Astrocyte of the cerebellum (primary cell): ENCODE measurements at regions not wholly inside any gene's neighbourhood (a gene's known extent, or its start where the extent isn't known, plus 50 kb on each side); places are given as distances from the start of the nearest gene placed in this dataset.

Source experiments
- DNase-seq: peaks from one replicate; pipeline ENCODE4 v3.0.0-alpha.2; 2011; ENCODE audit warnings: low read depth
- H3K4me3 ChIP-seq: 2 replicates; pipeline ENCODE4 v1.5.1; 2011; ENCODE audit warnings: mild to moderate bottlenecking, low read depth, low read length, moderate library complexity
- CTCF ChIP-seq: IDR thresholded peaks from 2 replicates; pipeline ENCODE4 v1.5.1; 2012; ENCODE audit warnings: low read length, low read depth, moderate library complexity, mild to moderate bottlenecking; ENCODE audit errors: missing control alignments
- in situ Hi-C: cut with HindIII; loops from 2 replicates; pipeline ENCODE4 v1.10.0; 2017; ENCODE audit warnings: low sequenced_read_pairs

GRCh38 chr18:65435534-65435933 lies 315.3 kb upstream of the CDH7 start:
- no peak overlapping the region for H3K4me3 ChIP-seq
- no peak for TF ChIP-seq CTCF
- no peak for DNase-seq
- in situ Hi-C loops = no loop called here

- no peak for TF ChIP-seq CTCF
- in situ Hi-C loops = no loop called here
Measured at GRCh38 chr18:65429601-65430000, 321.2 kb upstream of the CDH7 start.

GRCh38 chr18:65425366-65425765 lies 325.4 kb upstream of the CDH7 start:
- DNase-seq = no peak
- in situ Hi-C loops = no loop called here
- no peak for TF ChIP-seq CTCF
- no peak overlapping the region for H3K4me3 ChIP-seq

More at GRCh38 chr18:65429601-65430000, 321.2 kb upstream of the CDH7 start:
- no peak for DNase-seq
- H3K4me3 ChIP-seq = no peak overlapping the region

- no peak for TF ChIP-seq CTCF
- no peak for DNase-seq
- in situ Hi-C loops = no loop called here
- no peak overlapping the region for H3K4me3 ChIP-seq
Measured at GRCh38 chr18:65423776-65424175, 327.0 kb upstream of the CDH7 start.

GRCh38 chr18:65422544-65423136 lies 328.2 kb upstream of the CDH7 start:
- TF ChIP-seq CTCF = no peak
- no peak for DNase-seq
- in situ Hi-C loops = no loop called here
- H3K4me3 ChIP-seq = no peak overlapping the region

GRCh38 chr18:65415098-65415497 lies 335.7 kb upstream of the CDH7 start:
- in situ Hi-C loops = no loop called here
- no peak for DNase-seq
- no peak overlapping the region for H3K4me3 ChIP-seq
- no peak for TF ChIP-seq CTCF
